ENCODE measurements at regions not wholly inside any gene's neighbourhood (a gene's known extent, or its start where the extent isn't known, plus 50 kb on each side); places are given as distances from the start of the nearest gene placed in this dataset.
A peak's percentile ranks its signal among the peaks of the same experiment; 100 is the strongest.

GRCh38 chr9:120292606-120293005, 287.4 kb downstream of the CDK5RAP2 start:
- DNase-seq (ENCODE audit: low read depth, low spot score), result no peak

GRCh38 chr9:120291050-120291449, 288.9 kb downstream of the CDK5RAP2 start:
- DNase-seq (ENCODE audit: low read depth, low spot score), result no peak

- no peak for DNase-seq (ENCODE audit: low read depth, low spot score)
These were observed 289.7 kb downstream of the CDK5RAP2 start for GRCh38 chr9:120289990-120290975.

DNA sequence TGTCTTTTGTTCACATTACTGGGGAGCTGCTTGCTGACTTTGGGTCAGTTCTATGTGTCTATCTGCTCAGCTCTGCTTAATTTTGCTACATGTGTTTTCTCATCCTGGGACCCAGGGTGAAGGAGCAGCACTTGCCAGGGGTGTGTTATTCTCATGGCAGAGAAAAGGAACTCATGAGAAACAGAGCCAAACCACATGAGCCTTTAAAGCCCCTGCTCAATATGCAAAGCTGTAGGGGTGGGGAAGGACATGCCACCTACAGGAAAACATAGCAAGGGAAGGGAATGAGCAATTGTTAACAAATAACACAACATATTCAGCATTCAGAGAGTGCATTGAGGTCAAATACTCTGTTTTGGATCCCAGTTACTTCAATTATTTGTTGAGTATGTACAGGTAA, 290.9 kb downstream of the CDK5RAP2 start:
- no peak for DNase-seq (ENCODE audit: low read depth, low spot score)

DNA sequence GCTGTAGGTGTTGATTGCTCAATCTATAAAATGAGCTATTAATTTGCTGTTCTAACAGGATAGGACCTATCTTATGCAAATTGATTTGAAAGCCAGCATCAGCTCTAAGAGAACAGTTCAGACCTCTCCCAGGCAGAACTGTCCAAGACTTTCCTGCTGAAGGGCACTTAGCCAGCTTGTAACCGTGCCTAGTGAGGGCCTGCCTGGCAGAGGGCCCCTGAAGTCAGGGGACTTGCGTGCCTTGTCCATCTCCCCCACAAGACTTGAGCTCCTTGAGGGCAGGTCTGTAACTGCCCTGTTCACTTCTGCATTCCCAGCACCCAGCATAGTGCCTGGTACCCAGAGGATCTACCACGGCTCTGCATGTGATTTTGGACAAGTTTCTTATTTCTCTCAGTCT, 293.4 kb downstream of the CDK5RAP2 start:
- DNase-seq (ENCODE audit: low read depth, low spot score), result no peak

- DNase-seq (ENCODE audit: low read depth, low spot score), result no peak
These were observed 295.1 kb downstream of the CDK5RAP2 start for GRCh38 chr9:120284821-120285220.

GRCh38 chr9:120281665-120282064, 298.3 kb downstream of the CDK5RAP2 start:
- DNase-seq (ENCODE audit: low read depth, low spot score), result no peak

DNA sequence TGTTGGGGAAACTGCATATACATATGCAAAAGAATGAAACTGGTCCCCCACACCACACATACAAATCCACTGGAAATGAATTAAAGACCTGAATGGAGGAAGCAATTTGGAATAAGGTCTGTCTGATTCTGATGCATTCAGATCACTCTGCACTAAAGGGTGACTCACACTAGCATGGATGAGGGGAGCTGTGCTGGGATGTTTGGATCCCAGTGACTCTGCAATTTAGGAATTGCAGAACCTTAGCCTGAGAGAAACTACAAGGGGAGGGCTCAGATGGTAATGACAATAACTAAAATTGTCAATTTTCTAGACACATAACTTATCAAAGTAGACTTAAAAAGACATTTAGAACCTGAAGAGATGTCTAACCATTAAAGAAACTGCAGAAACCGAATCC, 312.0 kb downstream of the CDK5RAP2 start:
- DNase-seq (ENCODE audit: low read depth, low spot score), result no peak

DNA sequence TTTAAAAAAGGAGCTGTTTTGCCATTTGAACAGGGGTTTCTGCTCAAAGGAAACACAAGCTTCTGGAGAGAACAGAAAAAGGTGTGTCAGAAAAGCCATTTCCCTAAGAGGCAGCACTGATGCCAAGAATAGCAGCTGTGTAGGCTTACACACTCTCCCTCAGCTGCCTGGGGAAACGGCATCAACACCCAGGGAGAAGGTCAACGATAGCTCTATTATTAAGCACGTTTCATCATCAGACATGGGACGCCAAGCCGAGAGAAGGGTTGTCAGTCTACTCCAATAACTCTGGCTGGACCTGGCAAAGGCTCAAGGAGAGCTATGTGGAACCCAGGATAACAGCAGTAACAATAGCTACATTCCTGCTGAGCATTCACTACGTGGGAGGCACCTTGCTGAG, 314.2 kb downstream of the CDK5RAP2 start:
- no peak for DNase-seq (ENCODE audit: low read depth, low spot score)

GRCh38 chr9:120264528-120264927, 315.4 kb downstream of the CDK5RAP2 start:
- no peak for DNase-seq (ENCODE audit: low read depth, low spot score)

DNA sequence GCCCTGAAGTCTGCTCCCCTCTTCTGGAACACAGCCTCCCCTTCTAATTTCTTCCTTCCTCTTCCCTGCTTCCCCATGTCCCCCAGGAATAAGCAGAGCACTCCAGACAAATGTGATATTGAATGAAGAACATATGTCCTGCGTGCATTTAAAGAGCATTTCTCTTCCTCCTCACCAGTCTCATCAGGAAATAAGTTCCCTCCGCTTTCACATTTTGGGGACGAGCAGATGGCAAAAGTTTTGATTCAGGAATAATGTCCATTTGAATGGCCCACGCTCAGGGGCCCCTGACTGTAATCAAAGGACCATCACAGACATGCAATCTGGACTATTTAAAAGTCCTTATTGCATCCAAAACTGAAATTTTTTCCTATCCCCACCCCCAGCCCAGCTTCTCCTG, 316.1 kb downstream of the CDK5RAP2 start:
- no peak for DNase-seq (ENCODE audit: low read depth, low spot score)

GRCh38 chr9:120261419-120261818, 318.5 kb downstream of the CDK5RAP2 start:
- peak; percentile 71 for DNase-seq (ENCODE audit: low read depth, low spot score)

DNA sequence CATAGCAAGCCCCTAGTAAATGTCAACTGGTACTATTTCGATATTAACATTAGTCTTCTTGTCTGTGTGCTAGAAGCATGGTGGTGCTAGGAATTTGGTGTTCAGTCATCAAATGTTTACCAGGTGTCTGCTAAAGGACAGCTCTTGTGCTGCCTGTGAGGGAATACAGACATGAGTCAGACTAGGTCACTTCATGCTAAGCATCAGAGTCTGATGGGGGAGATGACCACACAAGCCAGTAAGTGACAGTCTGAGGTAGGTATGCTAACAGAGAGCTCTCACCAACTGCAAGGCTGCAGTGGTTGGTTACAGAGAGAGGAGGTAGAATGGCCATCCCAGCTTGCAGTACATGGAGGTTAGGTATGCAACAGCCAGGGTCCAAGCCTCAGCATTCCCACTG, 320.9 kb downstream of the CDK5RAP2 start:
- DNase-seq (ENCODE audit: low read depth, low spot score), result no peak

- no peak for DNase-seq (ENCODE audit: low read depth, low spot score)
These were observed 321.9 kb downstream of the CDK5RAP2 start for GRCh38 chr9:120258096-120258495.

DNA sequence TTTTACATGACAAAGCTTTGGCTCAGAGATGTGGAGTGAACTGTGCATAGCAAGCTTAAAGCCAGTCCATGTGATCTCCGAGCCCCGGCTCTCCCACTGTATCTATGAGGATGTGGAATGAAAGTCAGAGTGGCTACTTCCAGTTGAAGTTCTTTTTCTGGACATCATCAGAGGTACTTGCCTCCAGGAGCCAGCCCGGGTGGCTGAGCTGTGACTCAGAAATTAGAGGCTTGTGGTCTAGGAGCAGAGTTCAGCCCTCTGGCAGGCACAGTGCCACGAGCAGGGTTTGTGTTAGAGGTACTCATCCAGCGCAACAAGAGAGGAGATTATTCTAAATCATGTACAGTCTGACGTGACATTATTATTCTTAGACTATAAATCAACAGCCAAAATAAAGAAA, 322.5 kb downstream of the CDK5RAP2 start:
- no peak for DNase-seq (ENCODE audit: low read depth, low spot score)

GRCh38 chr9:120256146-120256545, 323.8 kb downstream of the CDK5RAP2 start:
- DNase-seq (ENCODE audit: low read depth, low spot score), result no peak

- no peak for DNase-seq (ENCODE audit: low read depth, low spot score)
These were observed 327.7 kb downstream of the CDK5RAP2 start for GRCh38 chr9:120252248-120252647.

DNA sequence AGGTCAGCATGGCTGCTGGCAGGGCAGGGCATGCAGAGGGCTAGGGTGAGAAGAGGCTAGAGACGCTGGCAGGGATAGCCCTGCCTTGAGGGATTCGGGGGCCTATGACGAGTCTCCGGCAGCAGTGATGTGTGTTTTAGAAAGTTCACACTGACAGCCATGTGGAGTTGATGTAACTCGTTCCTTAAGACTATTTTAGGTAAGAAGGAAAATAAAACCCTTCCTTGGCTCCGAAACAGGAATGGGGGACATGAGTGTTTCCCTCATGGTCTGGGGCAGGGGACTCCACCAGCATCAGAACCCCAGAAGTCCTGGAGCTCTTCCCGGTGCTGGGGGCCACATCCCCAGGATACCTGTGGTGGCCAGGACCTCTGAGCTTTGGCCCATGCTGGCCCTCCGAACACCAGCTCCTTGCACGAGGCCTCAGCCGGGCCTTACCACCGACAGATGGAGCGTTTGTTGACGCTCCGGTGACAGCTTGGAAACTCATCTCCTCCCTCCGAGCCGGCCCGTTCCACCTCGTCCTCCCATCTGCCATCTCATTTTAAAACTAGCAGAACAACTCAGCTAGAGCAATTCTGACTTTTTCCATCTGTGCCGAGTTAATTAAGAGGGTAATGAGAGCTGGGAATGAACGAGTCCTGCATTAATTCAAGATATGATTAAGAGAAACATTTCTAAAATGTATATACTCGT, 337.7 kb downstream of the CDK5RAP2 start:
- DNase-seq (ENCODE audit: low read depth, low spot score), result no peak

DNA sequence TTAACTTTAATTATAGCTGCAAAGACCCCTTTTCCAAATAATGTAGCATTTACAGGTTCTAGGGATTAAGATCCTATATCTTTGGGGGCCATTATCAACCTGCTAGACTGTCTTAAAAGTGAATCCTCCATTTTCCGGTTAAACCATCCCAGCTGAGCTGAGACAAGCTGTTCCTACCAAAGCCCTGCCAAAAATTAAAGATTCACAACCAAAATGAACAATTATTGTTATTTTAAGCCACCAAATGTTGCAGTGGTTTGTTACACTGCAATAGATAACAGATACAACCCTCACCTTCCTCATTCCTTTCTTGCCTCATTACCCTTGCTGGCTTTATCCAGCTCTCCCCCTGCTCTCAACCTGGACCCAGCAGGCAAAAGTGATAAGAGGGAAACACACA, 343.4 kb downstream of the CDK5RAP2 start:
- no peak for DNase-seq (ENCODE audit: low read depth, low spot score)

GRCh38 chr9:120235081-120235480, 344.9 kb downstream of the CDK5RAP2 start:
- DNase-seq (ENCODE audit: low read depth, low spot score), result no peak

GRCh38 chr9:120230227-120230626, 349.7 kb downstream of the CDK5RAP2 start:
- no peak for DNase-seq (ENCODE audit: low read depth, low spot score)

GRCh38 chr9:120221844-120222243, 358.1 kb downstream of the CDK5RAP2 start:
- peak; percentile 39 for DNase-seq (ENCODE audit: low read depth, low spot score)

DNA sequence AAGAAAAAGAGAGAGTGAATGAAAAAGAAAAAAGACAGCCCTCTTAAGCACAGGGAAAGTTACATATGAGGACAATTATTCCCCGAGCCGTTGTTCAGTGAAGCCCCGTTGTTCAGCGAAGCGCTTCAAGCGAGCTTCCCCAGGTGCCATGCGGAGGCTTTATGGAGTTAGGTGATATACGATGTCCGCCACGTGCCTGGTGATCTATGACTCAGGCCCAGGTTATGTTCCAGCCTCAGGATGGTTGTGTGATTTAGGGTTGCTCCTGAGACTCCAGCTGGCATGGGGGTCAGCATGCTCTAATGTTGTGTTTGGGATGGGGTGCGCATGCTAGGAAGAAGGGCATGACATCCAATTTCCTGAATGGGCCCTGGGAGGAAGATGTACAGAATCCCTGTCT, 365.6 kb downstream of the CDK5RAP2 start:
- DNase-seq (ENCODE audit: low read depth, low spot score), result no peak
